H1 (cell line): ENCODE measurements at regions not wholly inside any gene's neighbourhood (a gene's known extent, or its start where the extent isn't known, plus 50 kb on each side); places are given as distances from the start of the nearest gene placed in this dataset.

ENCODE experiments used
- CHD7 ChIP-seq: fragments of 300-600 bp; sonication (generic); IDR thresholded peaks from 2 replicates; pipeline ENCODE4 v1.7.1; 2012; ENCODE audit warnings: low read length, moderate library complexity, mild to moderate bottlenecking, inconsistent platforms; ENCODE audit not compliant: insufficient replicate concordance
- CTBP2 ChIP-seq: IDR thresholded peaks from 2 replicates; pipeline ENCODE4 v1.7.0; 2011; ENCODE audit warnings: borderline replicate concordance, mild to moderate bottlenecking, moderate library complexity, mixed read lengths, low read length; ENCODE audit not compliant: insufficient read depth, insufficient read length
- PHF8 ChIP-seq: fragments of 200-600 bp; sonication (generic); conservative IDR thresholded peaks from 2 replicates; pipeline ENCODE4 v1.7.1; 2012; ENCODE audit warnings: low read depth, mild to moderate bottlenecking, inconsistent platforms, low read length, moderate library complexity

GRCh38 chr18:78655921-78656320 is 323.7 kb upstream of the SALL3 start (continued):
- TF ChIP-seq CTBP2, result no peak
- TF ChIP-seq CHD7, result no peak
- no peak for TF ChIP-seq PHF8
